ENCODE measurements at regions not wholly inside any gene's neighbourhood (a gene's known extent, or its start where the extent isn't known, plus 50 kb on each side); places are given as distances from the start of the nearest gene placed in this dataset.
A peak's percentile ranks its signal among the peaks of the same experiment; 100 is the strongest.

GRCh38 chr12:123056709-123057108 is 76.2 kb downstream of the ARL6IP4 start:
- ChIA-PET POLR2A (no interaction called here), CTCF (ENCODE audit: low intra/inter-chr PET ratio, low total read pairs) (no interaction called here)
- no peaks in the 10 kb centered on the region for H4K20me1 ChIP-seq (ENCODE audit: insufficient read depth, low read length)
- in situ Hi-C loops (cut with HindIII; ENCODE audit: extremely low pct_ligation_motif_present, low pct_unique_long_range_greater_than_20kb), result no loop called here
- no peaks in the 10 kb centered on the region for H3K9me3 ChIP-seq (ENCODE audit: low read length)
- H2AFZ ChIP-seq (ENCODE audit: low read length), result no peak overlapping the region
- intact Hi-C loops (cut with micrococcal nuclease; ENCODE audit: unreplicated experiment), result no loop called here
- peaks cover 1% of the 10 kb centered on the region for H3K4me1 ChIP-seq (ENCODE audit: insufficient read depth, low read length)
- H3K27ac ChIP-seq (ENCODE audit: extremely low read length, insufficient read depth, low read length), result no peak overlapping the region
- H3K4me2 ChIP-seq (ENCODE audit: low read depth, low read length), result no peak overlapping the region
- H3K4me3 ChIP-seq (replicated peaks in 1 of 3; ENCODE audit: insufficient read depth in 1 of 3, low read depth in 2 of 3, low read length in 3 of 3), result no peak overlapping the region
- TF ChIP-seq ZKSCAN1 (IDR thresholded peaks at IDR 0.05; ENCODE audit: low read length) (no peak), ZNF18 (CRISPR knock-in tag; IDR thresholded peaks at IDR 0.05; ENCODE audit: insufficient replicate concordance) (peak; percentile 91), CTCF (CRISPR knock-in tag; IDR thresholded peaks at IDR 0.05) (peak; percentile 31; the same call in 1 of the 2 replicates)
- 96% methylated on average over 7 of the region's 7 CpGs for WGBS (ENCODE audit: low lambda C conversion rate)
- FAIRE-seq, result no peak
- DNase-seq (ENCODE audit: low spot score), result no peak
- no peak overlapping the region for H3K9ac ChIP-seq (ENCODE audit: insufficient read depth, low read depth, low read length)
- no TSS peak for BruUV-seq (replicated peaks)
- no peaks in the 10 kb centered on the region for H3K27me3 ChIP-seq (ENCODE audit: control insufficient read depth in 1 of 2, insufficient read depth in 2 of 2, low read length in 2 of 2)
- peak; percentile 58 for ATAC-seq
- no peaks in the 10 kb centered on the region for H3K79me2 ChIP-seq (ENCODE audit: insufficient read depth, low read length)
- 0 out of 5 replicates have a peak, but pooled peaks cover 0 to 2% of the 10 kb centered on the region in 2 experiments for H3K36me3 ChIP-seq (replicated peaks in 1 of 2; ENCODE audit: control insufficient read depth in 1 of 2, insufficient read depth in 2 of 2, low read length in 2 of 2)

GRCh38 chr12:123056053-123056452 is 75.6 kb downstream of the ARL6IP4 start:
- no peak for DNase-seq (ENCODE audit: low spot score)
- no peak overlapping the region for H3K27ac ChIP-seq (ENCODE audit: extremely low read length, insufficient read depth, low read length)
- ChIA-PET CTCF (ENCODE audit: low intra/inter-chr PET ratio, low total read pairs) (no interaction called here), POLR2A (no interaction called here)
- no peak overlapping the region for H3K4me2 ChIP-seq (ENCODE audit: low read depth, low read length)
- H3K9me3 ChIP-seq (ENCODE audit: low read length), result no peaks in the 10 kb centered on the region
- in situ Hi-C loops (cut with HindIII; ENCODE audit: extremely low pct_ligation_motif_present, low pct_unique_long_range_greater_than_20kb) (no loop called here), intact Hi-C loops (cut with micrococcal nuclease; ENCODE audit: unreplicated experiment) (no loop called here)
- no peaks in the 10 kb centered on the region for H3K79me2 ChIP-seq (ENCODE audit: insufficient read depth, low read length)
- no peak for FAIRE-seq
- no peaks in the 10 kb centered on the region for H3K4me1 ChIP-seq (ENCODE audit: insufficient read depth, low read length)
- H3K9ac ChIP-seq (ENCODE audit: insufficient read depth, low read depth, low read length), result no peak overlapping the region
- H3K36me3 ChIP-seq (replicated peaks in 1 of 2; ENCODE audit: control insufficient read depth in 1 of 2, insufficient read depth in 2 of 2, low read length in 2 of 2), result 0 out of 5 replicates have a peak, but pooled peaks cover 0 to 2% of the 10 kb centered on the region in 2 experiments
- peak; percentile 79 for TF ChIP-seq FOSL2 (CRISPR knock-in tag; IDR thresholded peaks at IDR 0.05)
- TF ChIP-seq ZNF564 (CRISPR knock-in tag; IDR thresholded peaks at IDR 0.05), result no peak
- no peak for TF ChIP-seq NFE2 (CRISPR knock-in tag; IDR thresholded peaks at IDR 0.05)
- TF ChIP-seq ASH2L (IDR thresholded peaks at IDR 0.05; ENCODE audit: insufficient read length, low read depth, low read length), result no peak
- TF ChIP-seq RNF219 (CRISPR knock-in tag; IDR thresholded peaks at IDR 0.05), result no peak
- no peak for TF ChIP-seq KDM5B (CRISPR knock-in tag; IDR thresholded peaks at IDR 0.05; ENCODE audit: borderline replicate concordance)
- H4K20me1 ChIP-seq (ENCODE audit: insufficient read depth, low read length), result no peaks in the 10 kb centered on the region
- WGBS (ENCODE audit: low lambda C conversion rate), result 100% methylated on average over 1 of the region's 8 CpGs
- H3K27me3 ChIP-seq (ENCODE audit: control insufficient read depth in 1 of 2, insufficient read depth in 2 of 2, low read length in 2 of 2), result no peaks in the 10 kb centered on the region
- peak; percentile 28 for ATAC-seq
- H3K4me3 ChIP-seq (replicated peaks in 1 of 3; ENCODE audit: insufficient read depth in 1 of 3, low read depth in 2 of 3, low read length in 3 of 3), result no peak overlapping the region
- no peak overlapping the region for H2AFZ ChIP-seq (ENCODE audit: low read length)
- no TSS peak for BruUV-seq (replicated peaks)

All from HepG2 (cell line).